ENCODE measurements at regions not wholly inside any gene's neighbourhood (a gene's known extent, or its start where the extent isn't known, plus 50 kb on each side); places are given as distances from the start of the nearest gene placed in this dataset.

GRCh38 chr1:199010933-199011332 lies 372.1 kb downstream of the PTPRC start:
- Histone ChIP-seq H3K36me3 (no peaks in the 10 kb centered on the region), H3K27me3 (no peaks in the 10 kb centered on the region), H3K9me3 (no peaks in the 10 kb centered on the region), H3K4me1 (no peaks in the 10 kb centered on the region), H3K4me3 (ENCODE audit: low read depth, low read length) (no peak overlapping the region)
- no peak for DNase-seq
- no peak for TF ChIP-seq CTCF (IDR thresholded peaks at IDR 0.05; ENCODE audit: low read depth, low read length)

- Histone ChIP-seq H3K9me3 (no peaks in the 10 kb centered on the region), H3K4me3 (ENCODE audit: low read depth, low read length) (no peak overlapping the region), H3K4me1 (no peaks in the 10 kb centered on the region), H3K36me3 (no peaks in the 10 kb centered on the region), H3K27me3 (no peaks in the 10 kb centered on the region)
- DNase-seq = no peak
- no peak for TF ChIP-seq CTCF (IDR thresholded peaks at IDR 0.05; ENCODE audit: low read depth, low read length)
These were observed 377.0 kb downstream of the PTPRC start for GRCh38 chr1:199015799-199016198.

- H3K27me3 ChIP-seq = no peaks in the 10 kb centered on the region
- no peaks in the 10 kb centered on the region for H3K9me3 ChIP-seq
- no peaks in the 10 kb centered on the region for H3K36me3 ChIP-seq
- TF ChIP-seq CTCF (IDR thresholded peaks at IDR 0.05; ENCODE audit: low read depth, low read length) = no peak
- H3K4me3 ChIP-seq (ENCODE audit: low read depth, low read length) = no peak overlapping the region
- peaks cover 3% of the 10 kb centered on the region; the same call in 1 of the 2 replicates for H3K4me1 ChIP-seq
- DNase-seq = no peak
These were observed 379.8 kb downstream of the PTPRC start for GRCh38 chr1:199018471-199019135.

GRCh38 chr1:199020051-199020450 lies 381.2 kb downstream of the PTPRC start:
- no peaks in the 10 kb centered on the region for H3K36me3 ChIP-seq
- no peaks in the 10 kb centered on the region for H3K9me3 ChIP-seq
- no peaks in the 10 kb centered on the region for H3K27me3 ChIP-seq
- TF ChIP-seq CTCF (IDR thresholded peaks at IDR 0.05; ENCODE audit: low read depth, low read length) = no peak
- no peak overlapping the region for H3K4me3 ChIP-seq (ENCODE audit: low read depth, low read length)
- peaks cover 3% of the 10 kb centered on the region; the same call in 1 of the 2 replicates for H3K4me1 ChIP-seq
- DNase-seq = no peak

- H3K27me3 ChIP-seq = no peaks in the 10 kb centered on the region
These were observed 382.1 kb downstream of the PTPRC start for GRCh38 chr1:199020904-199021303.

More at GRCh38 chr1:199020904-199021303, 382.1 kb downstream of the PTPRC start:
- no peak for TF ChIP-seq CTCF (IDR thresholded peaks at IDR 0.05; ENCODE audit: low read depth, low read length)
- Histone ChIP-seq H3K9me3 (no peaks in the 10 kb centered on the region), H3K36me3 (no peaks in the 10 kb centered on the region), H3K4me3 (ENCODE audit: low read depth, low read length) (no peak overlapping the region), H3K4me1 (peaks cover 3% of the 10 kb centered on the region; the same call in 1 of the 2 replicates)
- no peak for DNase-seq

All from BE2C (cell line).